ENCODE measurements at regions not wholly inside any gene's neighbourhood (a gene's known extent, or its start where the extent isn't known, plus 50 kb on each side); places are given as distances from the start of the nearest gene placed in this dataset.

GRCh38 chr2:176613323-176613987 is 344.2 kb downstream of the MTX2 start:
- no peaks in the 10 kb centered on the region for H3K4me1 ChIP-seq (ENCODE audit: control insufficient read depth in 2 of 2, insufficient read depth in 2 of 2, low read length in 2 of 2)
- no peaks in the 10 kb centered on the region for H3K36me3 ChIP-seq (ENCODE audit: control insufficient read depth in 2 of 2, insufficient read depth in 2 of 2, low read length in 2 of 2)
- no peak overlapping the region for H3K9ac ChIP-seq (ENCODE audit: low read depth in 1 of 2, low read length in 2 of 2)
- H3K27me3 ChIP-seq (ENCODE audit: control insufficient read depth in 2 of 2, insufficient read depth in 2 of 2, low read length in 2 of 2) = no peaks in the 10 kb centered on the region
- H3K9me3 ChIP-seq (ENCODE audit: control insufficient read depth in 2 of 2, low read length in 2 of 2) = no peaks in the 10 kb centered on the region
- H3K4me3 ChIP-seq (ENCODE audit: low read length in 2 of 2) = no peak overlapping the region
- H3K27ac ChIP-seq (ENCODE audit: low read depth in 2 of 2, low read length in 2 of 2) = no peak overlapping the region

- Histone ChIP-seq H3K9ac (ENCODE audit: low read depth in 1 of 2, low read length in 2 of 2) (no peak overlapping the region), H3K27me3 (ENCODE audit: control insufficient read depth in 2 of 2, insufficient read depth in 2 of 2, low read length in 2 of 2) (no peaks in the 10 kb centered on the region), H3K9me3 (ENCODE audit: control insufficient read depth in 2 of 2, low read length in 2 of 2) (no peaks in the 10 kb centered on the region), H3K4me3 (ENCODE audit: low read length in 2 of 2) (no peak overlapping the region), H3K4me1 (ENCODE audit: control insufficient read depth in 2 of 2, insufficient read depth in 2 of 2, low read length in 2 of 2) (no peaks in the 10 kb centered on the region), H3K27ac (ENCODE audit: low read depth in 2 of 2, low read length in 2 of 2) (no peak overlapping the region), H3K36me3 (ENCODE audit: control insufficient read depth in 2 of 2, insufficient read depth in 2 of 2, low read length in 2 of 2) (no peaks in the 10 kb centered on the region)
Measured at GRCh38 chr2:176614049-176614448, 344.8 kb downstream of the MTX2 start.

- Histone ChIP-seq H3K4me3 (ENCODE audit: low read length in 2 of 2) (no peak overlapping the region), H3K9ac (ENCODE audit: low read depth in 1 of 2, low read length in 2 of 2) (no peak overlapping the region), H3K27me3 (ENCODE audit: control insufficient read depth in 2 of 2, insufficient read depth in 2 of 2, low read length in 2 of 2) (no peaks in the 10 kb centered on the region), H3K4me1 (ENCODE audit: control insufficient read depth in 2 of 2, insufficient read depth in 2 of 2, low read length in 2 of 2) (no peaks in the 10 kb centered on the region), H3K27ac (ENCODE audit: low read depth in 2 of 2, low read length in 2 of 2) (no peak overlapping the region), H3K36me3 (ENCODE audit: control insufficient read depth in 2 of 2, insufficient read depth in 2 of 2, low read length in 2 of 2) (no peaks in the 10 kb centered on the region), H3K9me3 (ENCODE audit: control insufficient read depth in 2 of 2, low read length in 2 of 2) (no peaks in the 10 kb centered on the region)
Measured at GRCh38 chr2:176614930-176615329, 345.7 kb downstream of the MTX2 start.

GRCh38 chr2:176619504-176619903 is 350.3 kb downstream of the MTX2 start:
- H3K4me1 ChIP-seq (ENCODE audit: control insufficient read depth in 2 of 2, insufficient read depth in 2 of 2, low read length in 2 of 2) = no peaks in the 10 kb centered on the region
- no peaks in the 10 kb centered on the region for H3K36me3 ChIP-seq (ENCODE audit: control insufficient read depth in 2 of 2, insufficient read depth in 2 of 2, low read length in 2 of 2)
- no peak overlapping the region for H3K4me3 ChIP-seq (ENCODE audit: low read length in 2 of 2)
- no peak overlapping the region for H3K9ac ChIP-seq (ENCODE audit: low read depth in 1 of 2, low read length in 2 of 2)
- H3K27me3 ChIP-seq (ENCODE audit: control insufficient read depth in 2 of 2, insufficient read depth in 2 of 2, low read length in 2 of 2) = no peaks in the 10 kb centered on the region
- H3K9me3 ChIP-seq (ENCODE audit: control insufficient read depth in 2 of 2, low read length in 2 of 2) = no peaks in the 10 kb centered on the region
- no peak overlapping the region for H3K27ac ChIP-seq (ENCODE audit: low read depth in 2 of 2, low read length in 2 of 2)

GRCh38 chr2:176621350-176621749 is 352.1 kb downstream of the MTX2 start:
- Histone ChIP-seq H3K4me3 (ENCODE audit: low read length in 2 of 2) (no peak overlapping the region), H3K4me1 (ENCODE audit: control insufficient read depth in 2 of 2, insufficient read depth in 2 of 2, low read length in 2 of 2) (no peaks in the 10 kb centered on the region), H3K36me3 (ENCODE audit: control insufficient read depth in 2 of 2, insufficient read depth in 2 of 2, low read length in 2 of 2) (no peaks in the 10 kb centered on the region), H3K9me3 (ENCODE audit: control insufficient read depth in 2 of 2, low read length in 2 of 2) (no peaks in the 10 kb centered on the region), H3K9ac (ENCODE audit: low read depth in 1 of 2, low read length in 2 of 2) (no peak overlapping the region), H3K27ac (ENCODE audit: low read depth in 2 of 2, low read length in 2 of 2) (no peak overlapping the region), H3K27me3 (ENCODE audit: control insufficient read depth in 2 of 2, insufficient read depth in 2 of 2, low read length in 2 of 2) (no peaks in the 10 kb centered on the region)

- no peaks in the 10 kb centered on the region for H3K36me3 ChIP-seq (ENCODE audit: control insufficient read depth in 2 of 2, insufficient read depth in 2 of 2, low read length in 2 of 2)
- H3K27me3 ChIP-seq (ENCODE audit: control insufficient read depth in 2 of 2, insufficient read depth in 2 of 2, low read length in 2 of 2) = no peaks in the 10 kb centered on the region
- no peak overlapping the region for H3K4me3 ChIP-seq (ENCODE audit: low read length in 2 of 2)
- no peaks in the 10 kb centered on the region for H3K4me1 ChIP-seq (ENCODE audit: control insufficient read depth in 2 of 2, insufficient read depth in 2 of 2, low read length in 2 of 2)
- H3K9ac ChIP-seq (ENCODE audit: low read depth in 1 of 2, low read length in 2 of 2) = no peak overlapping the region
- no peak overlapping the region for H3K27ac ChIP-seq (ENCODE audit: low read depth in 2 of 2, low read length in 2 of 2)
- no peaks in the 10 kb centered on the region for H3K9me3 ChIP-seq (ENCODE audit: control insufficient read depth in 2 of 2, low read length in 2 of 2)
Measured at GRCh38 chr2:176622792-176623191, 353.6 kb downstream of the MTX2 start.

GRCh38 chr2:176626796-176627195 is 357.6 kb downstream of the MTX2 start:
- no peaks in the 10 kb centered on the region for H3K36me3 ChIP-seq (ENCODE audit: control insufficient read depth in 2 of 2, insufficient read depth in 2 of 2, low read length in 2 of 2)
- H3K9me3 ChIP-seq (ENCODE audit: control insufficient read depth in 2 of 2, low read length in 2 of 2) = no peaks in the 10 kb centered on the region
- no peak overlapping the region for H3K4me3 ChIP-seq (ENCODE audit: low read length in 2 of 2)
- no peak overlapping the region for H3K27ac ChIP-seq (ENCODE audit: low read depth in 2 of 2, low read length in 2 of 2)
- no peak overlapping the region for H3K9ac ChIP-seq (ENCODE audit: low read depth in 1 of 2, low read length in 2 of 2)
- no peaks in the 10 kb centered on the region for H3K27me3 ChIP-seq (ENCODE audit: control insufficient read depth in 2 of 2, insufficient read depth in 2 of 2, low read length in 2 of 2)
- H3K4me1 ChIP-seq (ENCODE audit: control insufficient read depth in 2 of 2, insufficient read depth in 2 of 2, low read length in 2 of 2) = no peaks in the 10 kb centered on the region

- no peaks in the 10 kb centered on the region for H3K36me3 ChIP-seq (ENCODE audit: control insufficient read depth in 2 of 2, insufficient read depth in 2 of 2, low read length in 2 of 2)
- H3K27ac ChIP-seq (ENCODE audit: low read depth in 2 of 2, low read length in 2 of 2) = no peak overlapping the region
- H3K9me3 ChIP-seq (ENCODE audit: control insufficient read depth in 2 of 2, low read length in 2 of 2) = no peaks in the 10 kb centered on the region
- H3K27me3 ChIP-seq (ENCODE audit: control insufficient read depth in 2 of 2, insufficient read depth in 2 of 2, low read length in 2 of 2) = no peaks in the 10 kb centered on the region
- H3K9ac ChIP-seq (ENCODE audit: low read depth in 1 of 2, low read length in 2 of 2) = no peak overlapping the region
- no peaks in the 10 kb centered on the region for H3K4me1 ChIP-seq (ENCODE audit: control insufficient read depth in 2 of 2, insufficient read depth in 2 of 2, low read length in 2 of 2)
- no peak overlapping the region for H3K4me3 ChIP-seq (ENCODE audit: low read length in 2 of 2)
Measured at GRCh38 chr2:176628438-176628837, 359.2 kb downstream of the MTX2 start.

GRCh38 chr2:176633754-176634153 is 364.5 kb downstream of the MTX2 start:
- H3K4me3 ChIP-seq (ENCODE audit: low read length in 2 of 2) = no peak overlapping the region
- H3K4me1 ChIP-seq (ENCODE audit: control insufficient read depth in 2 of 2, insufficient read depth in 2 of 2, low read length in 2 of 2) = no peaks in the 10 kb centered on the region
- no peaks in the 10 kb centered on the region for H3K36me3 ChIP-seq (ENCODE audit: control insufficient read depth in 2 of 2, insufficient read depth in 2 of 2, low read length in 2 of 2)
- H3K27ac ChIP-seq (ENCODE audit: low read depth in 2 of 2, low read length in 2 of 2) = no peak overlapping the region
- no peak overlapping the region for H3K9ac ChIP-seq (ENCODE audit: low read depth in 1 of 2, low read length in 2 of 2)
- no peaks in the 10 kb centered on the region for H3K9me3 ChIP-seq (ENCODE audit: control insufficient read depth in 2 of 2, low read length in 2 of 2)
- peaks cover 3 to 11% of the 10 kb centered on the region in 2 donors for H3K27me3 ChIP-seq (ENCODE audit: control insufficient read depth in 2 of 2, insufficient read depth in 2 of 2, low read length in 2 of 2)

GRCh38 chr2:176636401-176636800 is 367.2 kb downstream of the MTX2 start:
- H3K4me1 ChIP-seq (ENCODE audit: control insufficient read depth in 2 of 2, insufficient read depth in 2 of 2, low read length in 2 of 2) = no peaks in the 10 kb centered on the region
- no peaks in the 10 kb centered on the region for H3K9me3 ChIP-seq (ENCODE audit: control insufficient read depth in 2 of 2, low read length in 2 of 2)
- no peak overlapping the region for H3K4me3 ChIP-seq (ENCODE audit: low read length in 2 of 2)
- no peak overlapping the region for H3K27ac ChIP-seq (ENCODE audit: low read depth in 2 of 2, low read length in 2 of 2)
- peaks cover 11 to 15% of the 10 kb centered on the region in 2 donors for H3K27me3 ChIP-seq (ENCODE audit: control insufficient read depth in 2 of 2, insufficient read depth in 2 of 2, low read length in 2 of 2)
- no peaks in the 10 kb centered on the region for H3K36me3 ChIP-seq (ENCODE audit: control insufficient read depth in 2 of 2, insufficient read depth in 2 of 2, low read length in 2 of 2)
- H3K9ac ChIP-seq (ENCODE audit: low read depth in 1 of 2, low read length in 2 of 2) = no peak overlapping the region

- Histone ChIP-seq H3K36me3 (ENCODE audit: control insufficient read depth in 2 of 2, insufficient read depth in 2 of 2, low read length in 2 of 2) (no peaks in the 10 kb centered on the region), H3K27me3 (ENCODE audit: control insufficient read depth in 2 of 2, insufficient read depth in 2 of 2, low read length in 2 of 2) (peaks cover 11 to 15% of the 10 kb centered on the region in 2 donors), H3K9me3 (ENCODE audit: control insufficient read depth in 2 of 2, low read length in 2 of 2) (no peaks in the 10 kb centered on the region), H3K4me1 (ENCODE audit: control insufficient read depth in 2 of 2, insufficient read depth in 2 of 2, low read length in 2 of 2) (no peaks in the 10 kb centered on the region), H3K27ac (ENCODE audit: low read depth in 2 of 2, low read length in 2 of 2) (peak overlapping the region; percentile 54 to 70), H3K4me3 (ENCODE audit: low read length in 2 of 2) (peak overlapping the region; percentile 62 to 70), H3K9ac (ENCODE audit: low read depth in 1 of 2, low read length in 2 of 2) (peak overlapping the region; percentile 1 to 65)
Measured at GRCh38 chr2:176637142-176637485, 367.9 kb downstream of the MTX2 start.
